Transverse colon (tissue), 4 donors: ENCODE measurements at regions not wholly inside any gene's neighbourhood (a gene's known extent, or its start where the extent isn't known, plus 50 kb on each side); places are given as distances from the start of the nearest gene placed in this dataset.

Source experiments
- DNase-seq: peaks from one replicate; pipeline ENCODE4 v3.0.0-alpha.2; 2019
- H3K27ac ChIP-seq, 4 donors: fragments of 200-600 bp; sonication (generic); 2 replicates each; pipeline ENCODE4 v1.5.1; 2016 to 2018; ENCODE audit warnings: inconsistent platforms in 4 of 4
- H3K27me3 ChIP-seq: fragments of 200-600 bp; sonication (generic); 2 replicates; pipeline ENCODE4 v1.5.1; 2017; ENCODE audit warnings: inconsistent platforms
- H3K36me3 ChIP-seq, 4 donors: fragments of 200-600 bp; sonication (generic); 2 replicates each; pipeline ENCODE4 v1.5.1; 2017 to 2019; ENCODE audit warnings: inconsistent platforms in 4 of 4
- H3K4me1 ChIP-seq, 4 donors: fragments of 200-600 bp; sonication (generic); 2 replicates each; pipeline ENCODE4 v1.5.1; 2017 to 2020; ENCODE audit warnings: inconsistent platforms in 4 of 4
- H3K4me3 ChIP-seq, 4 donors: fragments of 200-600 bp; sonication (generic); 1 replicate in 1 of 4; 2 replicates in 3 of 4; pipeline versions ENCODE4 v1.5.1 to v1.6.1; 2017 to 2019; ENCODE audit warnings: inconsistent platforms in 4 of 4
- H3K9me3 ChIP-seq, 2 donors: fragments of 200-600 bp; sonication (generic); 2 replicates each; pipeline ENCODE4 v1.5.1; 2017 to 2019; ENCODE audit warnings: inconsistent platforms in 2 of 2
- EP300 ChIP-seq: sonication (generic); formaldehyde crosslinking; IDR thresholded peaks from one replicate; pipeline ENCODE4 v1.6.1; 2017; ENCODE audit warnings: antibody characterized with exemption, low read depth
- POLR2A ChIP-seq: fragments of 450-650 bp; IDR thresholded peaks from one replicate; pipeline ENCODE4 v1.6.1; 2016; ENCODE audit warnings: antibody characterized with exemption, mild to moderate bottlenecking, moderate library complexity
- POLR2AphosphoS5 ChIP-seq, 3 donors: sonication (generic); formaldehyde crosslinking; IDR thresholded peaks; one replicate each; pipeline ENCODE4 v1.6.1; 2016; ENCODE audit warnings: antibody characterized with exemption in 3 of 3
- WGBS, 2 donors: methylation state at CpG; one replicate each; pipeline ENCODE4 v1.1.5; 2018; ENCODE audit warnings: low coverage in 1 of 2; 5-methylcytosine and 5-hydroxymethylcytosine counted together
- in situ Hi-C, 4 donors: fragments of 200-750 bp; cut with MboI; loops; one replicate each; pipeline versions ENCODE4 v1.15.0 to v1.15.1; 2017; ENCODE audit warnings: low sequenced_read_pairs in 3 of 4, low pct_ligation_motif_present in 1 of 4, low pct_unique_long_range_greater_than_20kb in 1 of 4
- intact Hi-C: fragments of 100-400 bp; cut with DNase I; formaldehyde crosslinking; loops from one replicate; pipeline ENCODE4 v1.15.1; 2023; ENCODE audit warnings: low total_unique reads
- TF ChIP-seq, protein P1 (sequence below), 5 experiments: fragments of 200-600 bp in 3 of 5; fragments of 450-650 bp in 2 of 5; sonication (generic) in 3 of 5; IDR thresholded peaks; 1 replicate in 2 of 5; 2 replicates in 3 of 5; pipeline ENCODE4 v1.5.1; 2016 to 2017; ENCODE audit warnings: antibody characterized with exemption in 5 of 5, inconsistent platforms in 3 of 5, mild to moderate bottlenecking in 2 of 5, moderate library complexity in 1 of 5

- in situ Hi-C loops: no loop called here
- no peak overlapping the region for H3K4me3 ChIP-seq
- no peak overlapping the region for H3K27ac ChIP-seq
- no peaks in the 10 kb centered on the region for H3K9me3 ChIP-seq
- no peaks in the 10 kb centered on the region for H3K36me3 ChIP-seq
- intact Hi-C loops: no loop called here
- H3K27me3 ChIP-seq: no peaks in the 10 kb centered on the region
- no peak for TF ChIP-seq POLR2AphosphoS5 (IDR thresholded peaks at IDR 0.05)
- H3K4me1 ChIP-seq: peaks cover 0 to 17% (median 3%) of the 10 kb centered on the region in 4 donors
- no peak for DNase-seq
- WGBS, 2 donors: 50 to 77% methylated on average over 1 of the region's 1 CpG
These were observed 154.1 kb upstream of the FUT8 start for GRCh38 chr14:65258391-65258790.

DNA sequence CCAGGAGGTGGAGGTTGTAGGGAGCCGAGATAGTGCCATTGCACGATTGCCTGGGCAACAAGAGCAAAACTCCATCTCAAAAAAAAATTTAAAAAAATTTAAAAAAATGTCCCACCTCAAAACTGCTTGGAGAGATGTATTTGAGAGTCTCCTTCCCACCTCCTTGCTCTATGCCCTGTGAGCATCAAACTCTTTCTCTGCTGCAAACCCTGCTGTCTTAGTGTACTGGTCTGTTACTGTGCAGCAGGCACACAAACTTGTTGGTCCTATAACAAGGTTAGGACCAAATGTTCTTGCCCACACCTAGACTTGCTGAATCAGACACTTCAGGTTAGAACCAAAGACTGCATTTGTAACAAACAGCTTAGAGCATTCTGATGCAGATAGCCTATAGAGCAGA is 153.5 kb upstream of the FUT8 start:
- no peak overlapping the region for H3K4me3 ChIP-seq
- in situ Hi-C loops (no loop called here), intact Hi-C loops (no loop called here)
- H3K9me3 ChIP-seq: no peaks in the 10 kb centered on the region
- H3K27me3 ChIP-seq: no peaks in the 10 kb centered on the region
- DNase-seq: no peak
- H3K27ac ChIP-seq: no peak overlapping the region
- peaks cover 0 to 17% (median 3%) of the 10 kb centered on the region in 4 donors for H3K4me1 ChIP-seq
- TF ChIP-seq EP300 (no peak), POLR2A (no peak), POLR2AphosphoS5 (IDR thresholded peaks at IDR 0.05) (no peak)
- TF ChIP-seq, protein P1, sequence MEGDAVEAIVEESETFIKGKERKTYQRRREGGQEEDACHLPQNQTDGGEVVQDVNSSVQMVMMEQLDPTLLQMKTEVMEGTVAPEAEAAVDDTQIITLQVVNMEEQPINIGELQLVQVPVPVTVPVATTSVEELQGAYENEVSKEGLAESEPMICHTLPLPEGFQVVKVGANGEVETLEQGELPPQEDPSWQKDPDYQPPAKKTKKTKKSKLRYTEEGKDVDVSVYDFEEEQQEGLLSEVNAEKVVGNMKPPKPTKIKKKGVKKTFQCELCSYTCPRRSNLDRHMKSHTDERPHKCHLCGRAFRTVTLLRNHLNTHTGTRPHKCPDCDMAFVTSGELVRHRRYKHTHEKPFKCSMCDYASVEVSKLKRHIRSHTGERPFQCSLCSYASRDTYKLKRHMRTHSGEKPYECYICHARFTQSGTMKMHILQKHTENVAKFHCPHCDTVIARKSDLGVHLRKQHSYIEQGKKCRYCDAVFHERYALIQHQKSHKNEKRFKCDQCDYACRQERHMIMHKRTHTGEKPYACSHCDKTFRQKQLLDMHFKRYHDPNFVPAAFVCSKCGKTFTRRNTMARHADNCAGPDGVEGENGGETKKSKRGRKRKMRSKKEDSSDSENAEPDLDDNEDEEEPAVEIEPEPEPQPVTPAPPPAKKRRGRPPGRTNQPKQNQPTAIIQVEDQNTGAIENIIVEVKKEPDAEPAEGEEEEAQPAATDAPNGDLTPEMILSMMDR (IDR thresholded peaks at IDR 0.05): no peak
- H3K36me3 ChIP-seq: no peaks in the 10 kb centered on the region
- WGBS, 2 donors: 95 to 100% methylated on average over 2 of the region's 2 CpGs

DNA sequence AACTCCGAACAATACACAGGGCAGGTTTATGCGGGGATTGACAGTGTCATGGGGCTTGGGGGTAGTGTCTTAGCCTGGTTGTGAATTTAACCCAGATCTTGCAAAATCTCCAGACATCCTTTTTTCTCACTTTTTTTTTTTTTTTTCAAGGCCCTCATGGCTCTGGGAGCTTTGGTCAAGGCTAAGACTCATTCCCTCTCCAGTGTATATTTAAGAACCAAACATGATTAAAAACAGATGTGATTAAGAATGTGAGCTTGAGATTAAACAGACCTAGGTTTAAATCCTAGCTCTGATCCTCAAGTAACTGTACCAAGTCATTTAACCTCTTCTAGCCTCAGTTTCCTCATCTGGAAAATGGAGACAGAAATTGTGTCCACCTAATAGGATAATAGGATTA is 151.7 kb upstream of the FUT8 start:
- Histone ChIP-seq H3K27ac (no peak overlapping the region), H3K36me3 (no peaks in the 10 kb centered on the region), H3K9me3 (no peaks in the 10 kb centered on the region), H3K4me1 (peaks cover 0 to 9% (median 3%) of the 10 kb centered on the region in 4 donors), H3K27me3 (no peaks in the 10 kb centered on the region), H3K4me3 (no peak overlapping the region)
- intact Hi-C loops: loop anchor here (5.0 kb wide), 1 partner anchor 1978 kb away; no protein-coding TSS in a partner anchor
- no peak for TF ChIP-seq POLR2AphosphoS5 (IDR thresholded peaks at IDR 0.05)
- TF ChIP-seq, protein P1 (IDR thresholded peaks at IDR 0.05): no peak
- TF ChIP-seq POLR2A: no peak
- TF ChIP-seq EP300: no peak
- WGBS, 2 donors: 64 to 89% methylated on average over 2 of the region's 2 CpGs
- in situ Hi-C loops: no loop called here
- DNase-seq: no peak

GRCh38 chr14:65261425-65261920 is 151.1 kb upstream of the FUT8 start:
- WGBS, 2 donors: 80 to 83% methylated on average over 1 of the region's 1 CpG
- intact Hi-C loops: loop anchor here (5.0 kb wide), 1 partner anchor 1979 kb away; no protein-coding TSS in a partner anchor

More at GRCh38 chr14:65261425-65261920, 151.1 kb upstream of the FUT8 start:
- no peak for TF ChIP-seq POLR2AphosphoS5 (IDR thresholded peaks at IDR 0.05)
- TF ChIP-seq, protein P1 (IDR thresholded peaks at IDR 0.05): no peak
- TF ChIP-seq EP300: no peak
- no peak for TF ChIP-seq POLR2A
- Histone ChIP-seq H3K27ac (no peak overlapping the region), H3K4me3 (no peak overlapping the region), H3K4me1 (peaks cover 0 to 2% (median under 1%) of the 10 kb centered on the region in 4 donors), H3K9me3 (no peaks in the 10 kb centered on the region), H3K36me3 (no peaks in the 10 kb centered on the region), H3K27me3 (no peaks in the 10 kb centered on the region)
- in situ Hi-C loops: no loop called here
- DNase-seq: no peak
